GM21367 (cell line): ENCODE measurements at regions not wholly inside any gene's neighbourhood (a gene's known extent, or its start where the extent isn't known, plus 50 kb on each side); places are given as distances from the start of the nearest gene placed in this dataset.

ENCODE experiments used
- ATAC-seq: cut with Tn5 transposase; IDR thresholded peaks from one replicate; pipeline ENCODE4 v1.9.1; 2021; ENCODE audit not compliant: unreplicated experiment

- no peak for ATAC-seq
These were observed 380.3 kb upstream of the RSPO3 start for GRCh38 chr6:126738146-126738545.

- ATAC-seq = no peak
These were observed 379.8 kb upstream of the RSPO3 start for GRCh38 chr6:126738641-126739040.

- ATAC-seq = no peak
These were observed 375.4 kb upstream of the RSPO3 start for GRCh38 chr6:126743076-126743475.

- no peak for ATAC-seq
These were observed 370.5 kb upstream of the RSPO3 start for GRCh38 chr6:126747728-126748540.

GRCh38 chr6:126753606-126754005 is 364.9 kb upstream of the RSPO3 start:
- ATAC-seq = no peak

- no peak for ATAC-seq
These were observed 356.6 kb upstream of the RSPO3 start for GRCh38 chr6:126761854-126762253.

GRCh38 chr6:126764104-126764503 is 354.4 kb upstream of the RSPO3 start:
- ATAC-seq = no peak

- no peak for ATAC-seq
These were observed 353.8 kb upstream of the RSPO3 start for GRCh38 chr6:126764671-126765070.

GRCh38 chr6:126766820-126767219 is 351.7 kb upstream of the RSPO3 start:
- ATAC-seq = no peak

- ATAC-seq = no peak
These were observed 350.8 kb upstream of the RSPO3 start for GRCh38 chr6:126767711-126768110.

GRCh38 chr6:126770176-126770575 is 348.3 kb upstream of the RSPO3 start:
- no peak for ATAC-seq

- no peak for ATAC-seq
These were observed 345.2 kb upstream of the RSPO3 start for GRCh38 chr6:126773112-126773805.

- no peak for ATAC-seq
These were observed 339.1 kb upstream of the RSPO3 start for GRCh38 chr6:126779331-126779730.

GRCh38 chr6:126781582-126781981 is 336.9 kb upstream of the RSPO3 start:
- no peak for ATAC-seq

- ATAC-seq = no peak
These were observed 334.2 kb upstream of the RSPO3 start for GRCh38 chr6:126784161-126784790.

GRCh38 chr6:126786262-126786661 is 332.2 kb upstream of the RSPO3 start:
- no peak for ATAC-seq

GRCh38 chr6:126787635-126788034 is 330.8 kb upstream of the RSPO3 start:
- ATAC-seq = no peak

GRCh38 chr6:126788861-126789365 is 329.6 kb upstream of the RSPO3 start:
- ATAC-seq = no peak

GRCh38 chr6:126792340-126793085 is 326.0 kb upstream of the RSPO3 start:
- no peak for ATAC-seq

- ATAC-seq = no peak
These were observed 323.3 kb upstream of the RSPO3 start for GRCh38 chr6:126795161-126795560.

- no peak for ATAC-seq
These were observed 320.5 kb upstream of the RSPO3 start for GRCh38 chr6:126797981-126798380.
